Astrocyte of the cerebellum (primary cell): ENCODE measurements at regions not wholly inside any gene's neighbourhood (a gene's known extent, or its start where the extent isn't known, plus 50 kb on each side); places are given as distances from the start of the nearest gene placed in this dataset.

Experiments
- DNase-seq: peaks from one replicate; pipeline ENCODE4 v3.0.0-alpha.2; 2011; ENCODE audit warnings: low read depth
- H3K4me3 ChIP-seq: 2 replicates; pipeline ENCODE4 v1.5.1; 2011; ENCODE audit warnings: mild to moderate bottlenecking, low read depth, low read length, moderate library complexity
- in situ Hi-C: cut with HindIII; loops from 2 replicates; pipeline ENCODE4 v1.10.0; 2017; ENCODE audit warnings: low sequenced_read_pairs
- TF ChIP-seq, protein P1 (sequence below): IDR thresholded peaks from 2 replicates; pipeline ENCODE4 v1.5.1; 2012; ENCODE audit warnings: low read length, low read depth, moderate library complexity, mild to moderate bottlenecking; ENCODE audit errors: missing control alignments

DNA sequence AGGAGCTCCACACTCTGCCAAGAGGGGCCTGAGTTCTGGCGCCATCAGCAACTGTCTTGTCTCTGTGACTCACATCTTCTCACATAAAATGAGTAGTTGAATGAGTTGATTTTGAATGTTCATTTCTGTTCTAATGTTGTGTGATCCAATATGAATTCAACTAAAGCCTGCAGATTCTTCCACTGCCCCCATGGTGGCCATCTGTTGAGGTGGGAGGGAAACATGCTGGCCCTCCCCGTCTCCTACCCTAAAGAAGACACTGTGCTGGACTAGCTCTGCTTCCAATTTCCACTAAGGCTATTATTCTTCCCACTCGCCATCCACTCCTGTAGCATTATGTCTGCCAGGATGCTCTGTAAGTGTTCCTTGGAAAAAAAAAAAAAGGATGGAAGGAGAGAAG, 555.6 kb upstream of the LARGE1 start:
- no peak overlapping the region for H3K4me3 ChIP-seq
- DNase-seq: no peak
- in situ Hi-C loops: no loop called here
- TF ChIP-seq, protein P1, sequence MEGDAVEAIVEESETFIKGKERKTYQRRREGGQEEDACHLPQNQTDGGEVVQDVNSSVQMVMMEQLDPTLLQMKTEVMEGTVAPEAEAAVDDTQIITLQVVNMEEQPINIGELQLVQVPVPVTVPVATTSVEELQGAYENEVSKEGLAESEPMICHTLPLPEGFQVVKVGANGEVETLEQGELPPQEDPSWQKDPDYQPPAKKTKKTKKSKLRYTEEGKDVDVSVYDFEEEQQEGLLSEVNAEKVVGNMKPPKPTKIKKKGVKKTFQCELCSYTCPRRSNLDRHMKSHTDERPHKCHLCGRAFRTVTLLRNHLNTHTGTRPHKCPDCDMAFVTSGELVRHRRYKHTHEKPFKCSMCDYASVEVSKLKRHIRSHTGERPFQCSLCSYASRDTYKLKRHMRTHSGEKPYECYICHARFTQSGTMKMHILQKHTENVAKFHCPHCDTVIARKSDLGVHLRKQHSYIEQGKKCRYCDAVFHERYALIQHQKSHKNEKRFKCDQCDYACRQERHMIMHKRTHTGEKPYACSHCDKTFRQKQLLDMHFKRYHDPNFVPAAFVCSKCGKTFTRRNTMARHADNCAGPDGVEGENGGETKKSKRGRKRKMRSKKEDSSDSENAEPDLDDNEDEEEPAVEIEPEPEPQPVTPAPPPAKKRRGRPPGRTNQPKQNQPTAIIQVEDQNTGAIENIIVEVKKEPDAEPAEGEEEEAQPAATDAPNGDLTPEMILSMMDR: no peak

DNA sequence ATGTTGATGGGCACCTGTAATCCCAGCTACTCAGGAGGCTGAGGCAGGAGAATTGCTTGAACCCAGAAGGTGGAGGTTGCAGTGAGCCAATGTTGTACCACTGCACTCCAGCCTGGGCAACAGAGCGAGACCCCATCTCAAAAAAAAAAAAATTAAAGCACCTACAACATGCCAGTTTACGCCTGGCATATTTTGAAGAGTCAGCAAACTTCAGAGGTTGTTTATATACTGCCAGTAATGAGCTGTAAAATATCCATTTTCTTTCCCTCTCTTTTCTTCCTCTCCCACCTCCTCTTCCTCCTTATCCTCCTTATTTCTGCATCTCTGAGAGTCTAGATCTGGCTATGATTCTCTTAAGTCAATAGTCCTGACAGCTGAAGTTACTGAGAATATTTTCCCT, 556.5 kb upstream of the LARGE1 start:
- TF ChIP-seq, protein P1: no peak
- in situ Hi-C loops: no loop called here
- DNase-seq: no peak
- no peak overlapping the region for H3K4me3 ChIP-seq

DNA sequence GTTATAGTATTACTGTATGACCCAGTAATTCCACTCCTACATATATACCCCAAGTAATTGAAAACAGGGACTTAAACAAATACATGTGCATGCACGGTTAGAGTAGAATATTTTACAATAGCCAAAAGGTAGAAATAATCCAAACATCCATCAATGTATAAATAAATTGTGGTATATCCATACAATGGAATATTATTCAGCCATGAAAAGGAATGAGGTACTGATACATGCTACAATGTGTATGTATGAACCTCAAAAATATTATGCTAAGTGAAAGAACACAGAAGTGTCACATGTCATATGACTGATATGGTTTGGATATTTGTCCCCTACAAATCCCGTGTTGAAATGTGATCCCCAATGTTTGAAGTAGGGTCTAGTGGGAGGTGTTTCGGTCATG, 560.8 kb upstream of the LARGE1 start:
- in situ Hi-C loops: no loop called here
- DNase-seq: no peak
- TF ChIP-seq, protein P1: no peak
- H3K4me3 ChIP-seq: no peak overlapping the region

DNA sequence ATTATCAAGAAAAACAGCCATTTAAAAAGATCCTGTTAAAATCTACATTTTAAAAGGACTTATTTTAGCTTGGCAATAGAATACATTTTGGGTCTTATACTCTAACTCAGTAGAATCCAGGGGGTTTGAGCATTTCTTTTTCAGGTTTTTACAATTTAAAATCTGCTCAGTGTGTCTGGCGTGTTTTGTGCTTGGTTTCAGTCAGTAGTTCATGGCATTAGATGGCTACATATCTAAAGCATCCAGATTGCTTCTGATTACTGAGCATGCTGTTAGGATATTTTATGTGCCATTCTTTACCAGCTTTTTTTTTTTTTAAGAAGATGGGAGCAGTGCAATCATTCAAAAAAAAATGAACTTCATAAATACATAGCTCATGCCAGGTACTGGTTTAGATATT, 566.1 kb upstream of the LARGE1 start:
- in situ Hi-C loops: no loop called here
- DNase-seq: no peak
- TF ChIP-seq, protein P1: no peak
- no peak overlapping the region for H3K4me3 ChIP-seq

DNA sequence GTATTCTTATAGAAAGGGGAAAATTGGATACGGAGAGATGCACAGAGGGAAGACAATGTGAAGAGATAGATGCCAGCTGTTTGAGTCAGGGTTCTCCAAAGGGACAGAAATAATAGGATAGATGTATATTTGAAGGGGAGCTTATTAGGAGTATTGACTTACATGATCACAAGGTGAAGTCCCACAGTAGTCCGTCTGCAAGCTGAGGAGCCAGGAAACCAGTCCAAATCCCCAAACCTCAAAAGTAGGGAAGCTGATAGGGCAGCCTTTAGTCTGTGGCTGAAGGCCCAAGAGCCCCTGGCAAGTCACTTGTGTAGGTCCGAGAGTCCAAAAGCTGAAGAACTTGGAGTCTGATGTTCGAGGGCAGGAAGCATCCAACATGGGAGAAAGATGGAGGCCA, 569.6 kb upstream of the LARGE1 start:
- H3K4me3 ChIP-seq: no peak overlapping the region
- in situ Hi-C loops: no loop called here
- TF ChIP-seq, protein P1: no peak
- DNase-seq: no peak

DNA sequence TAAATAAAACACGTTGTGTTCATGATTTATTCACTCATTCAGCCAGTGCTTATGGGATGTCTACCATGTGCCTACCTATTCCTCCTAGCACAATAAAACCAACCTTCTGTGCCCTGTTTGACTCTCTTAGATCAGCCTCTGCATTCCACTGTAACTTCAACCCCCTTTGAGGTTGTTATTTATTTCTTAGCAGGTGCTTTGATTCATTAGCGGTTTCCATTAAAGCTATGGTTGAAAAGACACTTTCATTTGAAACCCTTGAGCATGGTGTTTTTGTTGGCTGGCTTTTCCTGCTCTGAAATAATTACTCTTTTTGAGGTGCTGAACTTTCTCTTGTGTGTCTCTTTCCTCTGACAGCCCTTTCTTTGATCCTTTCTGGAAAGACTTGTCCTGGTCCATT, 570.6 kb upstream of the LARGE1 start:
- TF ChIP-seq, protein P1: no peak
- no peak overlapping the region for H3K4me3 ChIP-seq
- in situ Hi-C loops: no loop called here

DNA sequence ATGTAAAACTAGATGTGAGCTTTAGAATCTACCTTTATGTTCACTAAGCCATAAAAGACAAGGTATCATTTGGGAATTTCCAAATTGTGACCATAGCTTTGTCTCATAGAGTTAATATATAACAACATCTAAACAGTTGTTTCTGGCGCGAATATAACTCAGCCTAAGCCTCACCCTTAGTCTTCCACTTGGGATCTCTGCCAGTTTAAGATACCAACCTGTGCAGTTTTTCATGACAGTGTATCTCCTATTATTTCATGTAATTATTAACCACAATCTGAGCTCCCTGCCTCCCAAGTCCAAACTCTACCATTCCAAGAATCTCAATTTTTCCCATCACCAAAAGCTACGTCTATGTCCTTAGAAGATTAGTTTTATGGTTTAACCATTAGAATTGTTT, 572.5 kb upstream of the ISX start:
- TF ChIP-seq, protein P1: no peak
- in situ Hi-C loops: no loop called here
- no peak for DNase-seq
- H3K4me3 ChIP-seq: no peak overlapping the region

More for the DNA sequence above, 570.6 kb upstream of the LARGE1 start:
- DNase-seq: no peak
